Epithelial cell of esophagus (primary cell): ENCODE measurements at regions not wholly inside any gene's neighbourhood (a gene's known extent, or its start where the extent isn't known, plus 50 kb on each side); places are given as distances from the start of the nearest gene placed in this dataset.

ENCODE experiments used
- DNase-seq: peaks from one replicate; pipeline ENCODE4 v3.0.0; 2010; ENCODE audit warnings: low read depth
- H3K4me3 ChIP-seq: 2 replicates; pipeline ENCODE4 v1.5.1; 2011; ENCODE audit warnings: mild to moderate bottlenecking, low read length, control low read depth
- CTCF ChIP-seq: IDR thresholded peaks from 2 replicates; pipeline ENCODE4 v1.5.1; 2011; ENCODE audit warnings: low read depth, mild to moderate bottlenecking, low read length, control low read depth, inconsistent platforms; ENCODE audit not compliant: insufficient read depth; ENCODE audit errors: missing control alignments

- TF ChIP-seq CTCF: no peak
- no peak for DNase-seq
- H3K4me3 ChIP-seq: no peak overlapping the region
These were observed 67.4 kb upstream of the PPP1R3A start for GRCh38 chr7:113986216-113986615.

- TF ChIP-seq CTCF: no peak
- DNase-seq: no peak
- no peak overlapping the region for H3K4me3 ChIP-seq
These were observed 57.7 kb upstream of the PPP1R3A start for GRCh38 chr7:113976508-113976907.

- TF ChIP-seq CTCF: no peak
- no peak for DNase-seq
- no peak overlapping the region for H3K4me3 ChIP-seq
These were observed 49.9 kb upstream of the PPP1R3A start for GRCh38 chr7:113968713-113969112.
